GM18873 (cell line): ENCODE measurements at regions not wholly inside any gene's neighbourhood (a gene's known extent, or its start where the extent isn't known, plus 50 kb on each side); places are given as distances from the start of the nearest gene placed in this dataset.
"Not testable (repeated sequence)": the region's sequence is repeated elsewhere in the genome, so short reads cannot be mapped to it uniquely, and the experiment has no call there.

Source experiments
- ATAC-seq: cut with Tn5 transposase; IDR thresholded peaks from one replicate; pipeline ENCODE4 v1.9.1; 2021; ENCODE audit warnings: mild to moderate bottlenecking, moderate library complexity, moderate number of reproducible peaks; ENCODE audit not compliant: unreplicated experiment, low FRiP score

GRCh38 chr6:27593861-27594260, 121.0 kb upstream of the ZNF184 start:
- ATAC-seq, result no peak

GRCh38 chr6:27593200-27593818, 120.4 kb upstream of the ZNF184 start:
- no peak for ATAC-seq

DNA sequence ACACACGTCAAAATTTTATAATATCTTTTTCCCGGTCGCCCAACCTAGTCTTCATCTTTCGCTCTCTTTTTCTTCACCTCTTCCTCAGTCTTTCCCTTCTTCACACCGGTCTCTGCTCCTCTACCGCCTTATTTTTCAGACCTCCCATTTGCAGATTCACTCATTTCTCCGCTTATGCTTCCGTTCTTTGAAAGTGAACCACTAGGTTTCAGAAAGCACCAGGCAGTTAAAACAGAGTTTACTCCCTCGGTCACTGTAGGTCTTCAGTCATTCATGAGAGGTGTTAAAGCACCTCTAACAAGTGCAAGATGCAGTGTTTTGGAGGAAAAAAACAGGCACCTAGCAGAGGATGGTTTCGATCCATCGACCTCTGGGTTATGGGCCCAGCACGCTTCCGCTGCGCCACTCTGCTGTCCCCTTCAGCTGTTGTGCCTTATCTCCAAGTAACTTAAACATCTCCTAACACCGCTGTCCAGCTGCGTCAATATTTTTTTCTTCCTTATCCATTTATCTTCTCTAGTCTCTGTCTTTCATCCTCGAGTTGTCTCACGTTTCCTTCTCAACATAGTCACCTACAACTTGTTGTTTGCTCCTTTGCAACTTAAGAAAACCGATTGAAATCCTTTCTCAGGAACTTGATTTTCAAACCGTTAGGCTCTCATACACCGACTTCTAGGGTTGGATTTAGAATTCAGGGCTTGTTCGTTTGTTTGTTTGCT, 119.7 kb upstream of the ZNF184 start:
- peak; percentile 66 for ATAC-seq

DNA sequence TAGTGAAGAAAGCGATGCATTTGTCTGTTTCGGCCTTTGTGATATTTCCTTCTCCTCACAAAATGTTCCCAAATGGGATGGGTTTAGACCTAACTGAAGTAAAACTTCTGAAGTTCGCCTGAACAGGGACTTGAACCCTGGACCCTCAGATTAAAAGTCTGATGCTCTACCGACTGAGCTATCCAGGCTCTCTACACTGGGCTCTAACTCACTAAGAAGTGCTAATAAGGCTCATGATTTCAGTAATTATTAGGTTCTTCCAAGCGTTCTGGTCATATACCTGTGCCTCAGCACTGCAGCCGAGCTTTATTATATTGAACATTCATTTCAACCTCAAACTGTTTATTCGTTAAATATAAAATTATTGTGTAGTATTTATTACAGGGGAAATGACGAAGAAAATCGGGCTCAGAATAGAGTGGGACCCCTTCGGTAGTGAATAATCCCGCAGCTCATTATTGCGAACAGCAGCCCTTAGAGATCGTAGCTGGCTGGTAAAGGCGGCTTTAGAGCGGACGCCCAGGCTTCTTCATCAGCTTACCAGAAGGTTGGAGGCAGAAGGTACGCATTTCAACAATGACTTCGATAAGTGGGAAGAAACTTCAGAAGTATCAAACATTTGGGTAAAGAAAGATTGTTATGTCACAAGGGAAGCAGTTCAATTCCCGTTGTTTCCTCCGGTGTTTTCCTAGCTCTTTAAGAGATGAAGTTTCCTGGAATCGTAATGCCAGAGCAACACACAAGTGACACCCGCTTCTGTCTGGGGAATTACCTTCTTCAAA, 119.0 kb upstream of the ZNF184 start:
- ATAC-seq, result no peak

- not testable (repeated sequence) for ATAC-seq
Measured at GRCh38 chr6:27585316-27585715, 112.4 kb upstream of the ZNF184 start.

GRCh38 chr6:27584326-27584725, 111.4 kb upstream of the ZNF184 start:
- ATAC-seq, result no peak

DNA sequence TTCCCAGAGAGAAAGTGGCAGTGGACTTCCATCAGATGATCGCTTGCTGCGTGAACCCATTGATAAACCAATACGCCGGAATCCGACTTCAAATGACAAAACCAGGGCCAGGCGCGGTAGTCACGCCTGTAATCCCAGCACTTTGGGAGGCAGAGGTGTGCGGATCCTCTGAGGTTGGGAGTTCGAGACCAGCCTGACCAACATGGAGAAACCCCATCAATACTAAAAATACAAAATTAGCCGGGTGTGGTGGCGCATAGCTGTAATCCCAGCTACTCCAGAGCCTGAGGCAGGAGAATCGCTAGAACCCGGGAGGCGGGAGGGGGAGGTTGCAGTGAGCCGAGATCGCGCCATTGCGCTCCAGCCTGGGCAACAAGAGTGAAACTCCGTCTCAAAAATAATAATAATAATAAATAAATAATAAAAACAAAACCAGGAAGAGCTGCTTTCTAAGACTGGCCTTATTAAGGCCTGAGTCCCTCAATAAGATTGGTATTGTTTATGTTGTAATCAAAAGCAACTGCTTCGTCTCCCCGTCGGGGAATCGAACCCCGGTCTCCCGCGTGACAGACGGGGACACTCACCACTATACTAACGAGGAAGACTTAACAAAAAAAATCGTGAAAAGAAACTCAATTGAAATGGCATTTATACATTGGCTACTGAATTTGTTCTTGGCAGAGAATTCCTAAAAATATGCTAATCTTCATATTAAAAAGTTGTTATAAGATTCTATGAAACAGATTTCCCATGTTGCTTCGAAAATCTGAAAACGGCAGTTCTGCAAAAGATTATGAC, 110.2 kb upstream of the ZNF184 start:
- no peak for ATAC-seq

DNA sequence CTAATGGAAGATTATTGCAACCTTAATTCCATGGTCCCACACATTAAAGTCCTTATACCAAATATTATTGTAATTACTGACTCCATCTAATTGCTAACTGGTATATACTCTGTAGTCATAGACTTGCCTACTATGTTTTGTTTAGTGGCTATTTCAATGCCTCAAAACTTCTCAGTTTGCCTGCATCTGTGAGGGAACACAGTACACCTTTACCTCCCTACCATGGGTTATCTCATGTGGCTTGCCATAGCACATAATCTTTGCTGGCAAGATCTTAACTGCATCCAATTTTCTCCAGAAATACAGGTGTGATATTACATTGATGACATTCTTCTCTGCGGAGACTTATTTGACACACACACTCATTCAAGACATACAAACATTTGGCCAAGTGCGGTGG, 107.1 kb upstream of the ZNF184 start:
- no peak for ATAC-seq

DNA sequence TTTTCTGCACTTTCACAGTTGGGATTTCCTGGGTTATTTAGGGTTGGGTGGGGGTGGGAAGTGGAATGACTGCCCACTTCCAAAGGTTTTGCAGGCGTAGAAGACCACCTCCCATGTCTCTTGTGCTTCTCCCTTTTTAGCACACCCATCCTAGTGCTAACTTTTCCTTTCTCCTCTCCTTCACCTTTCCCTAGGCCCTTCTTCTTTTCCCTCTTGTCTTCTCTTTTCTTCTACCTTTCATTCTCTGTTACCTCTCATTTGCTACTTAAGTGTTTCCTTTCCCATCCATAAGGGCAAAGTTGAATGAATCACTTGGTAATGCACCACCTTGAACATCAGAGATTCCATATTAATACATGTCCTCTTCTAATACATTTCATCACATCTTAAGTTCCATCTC, 105.0 kb upstream of the ZNF184 start:
- ATAC-seq, result no peak

DNA sequence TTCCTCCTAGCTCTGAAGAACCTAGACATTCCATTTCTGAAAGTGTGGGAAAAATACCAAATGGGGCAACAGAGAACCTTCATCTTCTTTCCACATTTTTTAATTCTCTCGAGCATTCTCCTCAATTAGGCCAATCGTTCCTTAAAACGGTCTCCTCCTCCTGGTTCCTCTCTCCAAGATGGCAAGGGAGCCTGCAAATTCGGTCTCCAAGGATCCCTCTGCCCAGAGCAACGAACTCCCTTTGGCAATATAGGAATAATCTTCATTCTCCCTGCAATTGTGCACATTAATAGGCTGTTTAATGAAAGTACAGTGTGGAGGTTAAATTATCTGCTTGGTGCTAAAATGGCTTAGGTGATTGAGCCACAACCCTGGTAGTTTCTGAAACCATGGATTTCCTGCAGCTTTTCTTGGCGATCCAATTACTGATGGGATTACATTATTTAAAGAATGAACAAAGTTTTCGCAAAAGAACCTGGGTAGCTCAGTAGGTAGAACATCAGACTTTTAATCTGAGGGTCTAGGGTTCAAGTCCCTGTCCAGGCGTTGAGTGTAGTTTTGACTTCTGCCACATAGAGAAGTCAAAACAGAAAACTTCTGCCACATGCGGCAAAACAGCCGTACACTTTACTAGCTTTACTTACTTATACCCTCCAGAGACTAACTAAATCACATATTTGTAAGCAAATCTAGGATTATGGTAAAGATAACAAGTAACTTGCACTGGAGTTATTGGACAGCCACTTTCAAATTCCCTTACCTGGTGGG, 102.9 kb upstream of the ZNF184 start:
- no peak for ATAC-seq

- ATAC-seq, result no peak
Measured at GRCh38 chr6:27568226-27568897, 95.5 kb upstream of the ZNF184 start.

DNA sequence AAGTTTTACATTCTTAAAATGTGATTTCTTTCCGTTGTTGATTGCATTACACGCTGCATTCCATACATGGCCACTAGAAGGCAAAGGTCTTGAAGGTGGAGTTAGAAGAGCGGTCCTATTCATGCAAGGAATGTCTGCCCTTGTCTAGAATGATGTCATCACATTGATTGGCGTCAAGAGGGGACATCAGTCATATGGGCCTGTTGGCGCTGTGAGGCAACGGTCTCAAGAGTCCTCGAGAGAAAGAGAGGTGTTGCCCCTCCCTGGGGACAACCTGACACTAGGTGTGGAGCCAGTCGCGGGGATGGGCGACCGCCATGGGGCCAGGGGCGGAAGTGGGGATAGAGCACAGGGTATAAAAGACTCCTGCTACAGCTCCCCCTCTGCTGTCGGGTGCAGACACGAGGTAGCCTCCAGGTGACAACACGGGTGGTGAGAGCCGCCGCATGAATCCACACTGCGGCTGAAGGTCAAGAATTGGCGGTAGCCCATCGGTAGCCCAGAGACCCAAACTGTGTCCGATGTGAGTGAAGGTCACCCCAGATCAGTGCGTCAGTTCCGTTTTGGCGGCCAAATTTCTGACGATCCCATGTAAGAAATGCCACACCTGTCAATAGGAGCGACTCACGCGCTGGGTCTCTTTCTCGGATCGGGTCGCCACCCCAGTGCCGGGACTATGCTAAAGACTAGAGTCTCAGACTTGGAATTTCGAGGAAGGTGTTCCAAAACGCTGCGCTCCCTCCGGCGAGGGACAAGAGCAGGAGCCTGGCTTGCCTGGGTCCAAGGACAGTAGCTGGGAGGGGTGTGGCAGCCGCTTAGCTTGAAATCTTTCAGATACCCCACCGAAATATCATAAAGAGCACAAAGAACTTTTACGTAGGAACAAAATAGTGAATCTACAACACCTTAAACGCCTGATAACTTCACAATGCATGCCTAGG, 93.2 kb upstream of the ZNF184 start:
- no peak for ATAC-seq

- ATAC-seq, result no peak
Measured at GRCh38 chr6:27562027-27562410, 89.1 kb upstream of the ZNF184 start.

DNA sequence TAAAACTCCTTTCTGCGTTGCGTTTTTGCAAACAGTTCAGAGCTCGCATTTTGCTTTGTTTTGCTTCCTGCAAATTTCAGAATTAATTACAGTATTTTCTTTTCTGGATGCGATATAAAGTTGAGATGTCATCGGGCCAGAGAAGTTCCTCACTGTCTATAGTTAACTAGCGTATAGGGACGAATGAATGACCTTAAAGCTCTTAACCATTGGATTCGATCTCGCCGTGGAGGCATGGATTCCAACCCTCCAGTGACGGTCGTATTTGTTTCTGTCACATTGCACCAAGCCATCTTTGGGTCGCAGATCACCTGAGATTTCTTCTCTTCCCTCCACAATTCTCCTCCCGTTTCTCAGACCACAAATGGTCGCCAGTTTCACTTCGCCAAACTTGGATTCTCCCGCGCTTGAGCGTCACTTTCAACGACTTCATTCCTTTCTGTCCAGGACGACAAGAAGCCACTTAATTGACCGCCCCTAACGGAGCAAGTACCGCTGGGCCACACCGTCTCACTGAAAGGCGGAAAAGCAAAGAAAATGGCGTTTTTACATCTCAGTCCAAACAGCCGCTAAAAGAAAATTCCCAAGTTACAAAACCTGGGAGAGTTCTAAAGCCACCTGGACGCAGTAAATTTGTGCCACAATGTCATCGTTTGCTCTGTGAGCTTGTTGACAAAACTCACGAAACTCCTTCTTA, 85.3 kb upstream of the ZNF184 start:
- ATAC-seq, result no peak

DNA sequence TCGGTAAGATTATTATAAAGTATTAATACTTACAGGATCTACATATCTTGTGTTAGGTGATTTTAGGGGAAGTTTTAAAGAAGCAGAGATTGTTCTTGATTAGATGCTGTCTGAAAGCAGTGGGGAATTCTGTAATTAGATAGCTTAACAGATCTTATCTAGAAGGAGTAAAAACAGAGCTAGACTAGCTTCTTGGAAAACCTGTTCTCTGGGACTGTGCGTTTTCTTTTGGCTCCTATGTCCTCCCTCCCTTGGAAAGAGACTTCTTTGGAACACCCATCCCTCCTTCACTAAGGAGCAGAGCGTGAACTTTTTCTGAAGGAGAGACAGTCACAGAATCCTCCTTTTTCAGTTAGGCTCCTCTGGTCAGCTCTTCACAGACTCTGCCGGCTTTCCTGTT, 83.5 kb upstream of the ZNF184 start:
- ATAC-seq, result no peak

DNA sequence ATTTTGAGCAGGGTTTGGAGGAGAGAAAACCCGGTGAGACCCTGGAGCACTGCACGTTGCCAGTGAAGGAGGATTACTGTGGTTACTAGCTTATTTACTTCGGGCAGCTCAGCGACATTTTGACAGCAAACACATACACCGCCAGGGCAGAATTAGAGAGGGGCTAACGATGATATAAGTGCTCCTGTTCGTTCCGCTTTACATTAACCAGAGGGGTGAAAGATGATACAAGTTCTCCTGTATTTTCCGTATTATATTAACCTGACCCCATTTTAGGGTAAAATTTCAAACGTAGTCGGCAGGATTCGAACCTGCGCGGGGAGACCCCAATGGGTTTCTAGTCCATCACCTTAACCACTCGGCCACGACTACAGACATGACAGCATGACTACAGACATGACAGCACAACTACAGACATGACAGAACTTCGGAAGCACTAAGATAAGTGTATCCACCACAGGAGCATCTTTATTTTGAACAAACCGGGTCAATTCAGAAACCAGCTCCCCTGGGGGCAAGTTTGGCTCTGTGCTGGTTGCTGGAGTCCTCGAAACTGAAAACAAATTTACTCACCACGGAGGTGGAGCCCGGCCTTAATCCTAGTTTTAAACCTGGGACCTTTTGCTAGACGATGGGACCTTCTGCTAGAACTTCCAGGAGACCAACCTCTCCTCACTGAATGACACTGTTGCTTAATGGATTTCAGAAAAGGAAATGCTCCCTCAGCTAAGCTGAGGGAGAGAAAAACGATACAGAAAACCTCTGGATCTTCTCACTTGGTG, 80.4 kb upstream of the ZNF184 start:
- no peak for ATAC-seq

GRCh38 chr6:27551607-27552006, 78.7 kb upstream of the ZNF184 start:
- ATAC-seq, result no peak
